IPS DF 6.9 (cell line): ENCODE measurements at regions not wholly inside any gene's neighbourhood (a gene's known extent, or its start where the extent isn't known, plus 50 kb on each side); places are given as distances from the start of the nearest gene placed in this dataset.

Experiments used
- DNase-seq: peaks from one replicate; pipeline ENCODE4 v3.0.0-alpha.2; 2013; ENCODE audit warnings: low read depth, low spot score
- H3K27ac ChIP-seq: one replicate; pipeline ENCODE4 v1.5.1; 2013; ENCODE audit warnings: low read length, control low read depth
- H3K27me3 ChIP-seq: 2 replicates; pipeline ENCODE4 v1.6.1; 2013; ENCODE audit warnings: mild to moderate bottlenecking, low read length; ENCODE audit not compliant: control insufficient read depth, insufficient read depth
- H3K36me3 ChIP-seq: 2 replicates; pipeline ENCODE4 v1.6.1; 2013; ENCODE audit warnings: low read length; ENCODE audit not compliant: control insufficient read depth, insufficient read depth
- H3K4me1 ChIP-seq: 2 replicates; pipeline ENCODE4 v1.6.1; 2013; ENCODE audit warnings: low read length; ENCODE audit not compliant: control insufficient read depth, insufficient read depth
- H3K4me3 ChIP-seq: 2 replicates; pipeline ENCODE4 v1.5.1; 2013; ENCODE audit warnings: mild to moderate bottlenecking, low read length
- H3K9me3 ChIP-seq: 2 replicates; pipeline ENCODE4 v1.6.1; 2013; ENCODE audit warnings: low read length, inconsistent platforms; ENCODE audit not compliant: control insufficient read depth, insufficient read depth
- WGBS: extraction: QIAGEN DNeasy Blood & Tissue Kit; methylation state at CpG from one replicate; pipeline ENCODE4 v1.1.7; 2013; ENCODE audit warnings: mixed read lengths, missing lambda C conversion rate; ENCODE audit not compliant: insufficient read length, insufficient coverage; 5-methylcytosine and 5-hydroxymethylcytosine counted together

DNA sequence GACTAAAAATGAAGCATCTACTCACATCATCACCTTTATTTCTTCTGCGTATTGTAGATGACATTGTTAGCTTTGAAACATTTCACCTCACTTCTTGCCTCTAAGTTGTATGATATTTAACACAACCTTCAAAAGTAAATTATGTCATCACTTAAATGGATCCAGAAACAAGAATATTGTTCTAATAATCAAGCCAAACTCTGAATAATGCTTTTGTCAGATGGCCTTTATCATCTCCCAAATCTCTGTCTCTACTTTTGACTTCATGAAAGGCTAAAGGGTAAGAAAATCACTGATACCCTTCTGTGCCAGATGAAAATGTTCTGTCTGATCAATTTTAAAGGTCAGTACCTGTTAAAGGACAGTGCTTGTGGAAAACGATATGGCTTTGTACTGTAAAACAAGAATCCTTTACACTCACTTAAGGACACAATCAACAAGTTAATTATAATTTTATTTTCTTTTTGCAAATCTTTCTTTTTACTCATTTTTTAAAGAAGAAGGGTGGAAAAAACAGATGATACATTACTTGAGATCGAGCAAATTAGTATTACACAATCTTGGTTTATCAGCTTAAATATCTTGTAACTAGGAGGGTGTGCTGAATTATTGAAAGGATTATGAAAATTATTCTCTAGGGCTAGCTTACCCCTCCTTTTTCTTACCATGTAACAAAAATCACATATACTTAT, 309.4 kb upstream of the IGFBP3 start:
- Histone ChIP-seq H3K4me1 (no peaks in the 10 kb centered on the region; the same call in 1 of the 2 replicates), H3K9me3 (no peaks in the 10 kb centered on the region), H3K36me3 (no peaks in the 10 kb centered on the region), H3K27ac (no peak overlapping the region), H3K27me3 (no peaks in the 10 kb centered on the region), H3K4me3 (no peak overlapping the region)
- no peak for DNase-seq
- WGBS = no CpG with 5 or more reads among the region's 3 CpGs

DNA sequence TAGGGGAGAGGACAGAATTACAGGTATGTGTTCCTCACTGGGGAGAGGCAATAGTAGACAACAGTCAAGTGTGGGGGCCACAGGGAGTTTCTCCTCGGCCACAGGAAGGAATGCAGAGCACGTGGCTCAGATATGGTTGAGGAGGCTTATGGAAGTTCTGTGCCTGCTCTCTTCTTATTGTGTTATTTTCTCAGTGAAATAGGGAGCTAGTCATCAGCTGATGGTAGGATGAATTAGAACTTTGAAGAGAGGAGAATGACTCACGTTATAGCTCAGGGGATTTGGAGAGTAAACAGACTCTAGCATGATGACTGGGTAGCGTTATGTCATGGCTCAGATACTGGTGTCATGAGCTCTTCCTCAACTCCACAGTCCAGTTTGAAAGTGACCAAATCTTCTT, 308.3 kb upstream of the IGFBP3 start:
- no peaks in the 10 kb centered on the region for H3K27me3 ChIP-seq
- no peak for DNase-seq
- H3K27ac ChIP-seq = no peak overlapping the region
- no peaks in the 10 kb centered on the region for H3K9me3 ChIP-seq
- H3K4me3 ChIP-seq = no peak overlapping the region
- WGBS = no CpG with 5 or more reads among the region's 4 CpGs
- no peaks in the 10 kb centered on the region for H3K36me3 ChIP-seq
- no peaks in the 10 kb centered on the region; the same call in 1 of the 2 replicates for H3K4me1 ChIP-seq

DNA sequence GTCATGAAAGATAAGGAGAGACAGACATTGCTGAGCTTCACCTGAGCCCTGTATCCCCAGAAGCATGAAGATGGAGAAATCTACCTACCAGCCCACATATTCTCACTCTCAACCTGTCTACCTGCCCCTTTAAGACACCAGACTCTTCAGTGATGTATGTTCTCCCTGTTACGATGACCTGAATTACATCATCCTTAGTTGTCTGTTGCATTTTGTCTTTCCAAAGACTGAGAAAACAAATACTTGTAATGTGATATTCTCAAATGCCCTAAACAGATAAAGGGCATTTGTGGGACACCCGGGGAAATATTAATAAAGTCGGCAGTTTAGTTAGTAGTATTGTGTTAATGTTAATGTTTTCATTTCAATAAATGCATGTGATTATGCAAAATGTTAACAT, 305.8 kb upstream of the IGFBP3 start:
- Histone ChIP-seq H3K4me3 (no peak overlapping the region), H3K27ac (no peak overlapping the region), H3K9me3 (no peaks in the 10 kb centered on the region), H3K27me3 (no peaks in the 10 kb centered on the region), H3K4me1 (no peaks in the 10 kb centered on the region; the same call in 1 of the 2 replicates), H3K36me3 (no peaks in the 10 kb centered on the region)
- DNase-seq = no peak
- 100% methylated on average over 1 of the region's 3 CpGs for WGBS

DNA sequence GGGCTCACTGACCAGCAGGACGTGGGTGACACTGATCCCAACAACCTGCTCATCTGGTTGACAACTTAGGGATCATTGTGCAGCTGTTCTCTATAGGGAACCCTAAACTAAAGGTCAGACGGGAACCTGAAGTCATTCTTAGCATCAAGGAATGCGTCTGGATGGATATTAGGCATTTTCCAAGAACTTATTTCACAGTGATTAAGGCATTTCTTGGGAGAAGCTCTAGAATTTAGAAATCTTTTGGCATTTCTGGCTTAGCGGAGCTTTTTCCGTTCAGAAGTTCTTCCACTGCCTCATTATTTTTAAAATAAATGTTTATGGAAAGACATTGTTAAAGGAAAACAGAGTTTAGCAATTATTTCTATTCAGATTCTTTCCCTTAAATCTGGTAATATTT, 303.3 kb upstream of the IGFBP3 start:
- Histone ChIP-seq H3K27me3 (no peaks in the 10 kb centered on the region), H3K4me1 (no peaks in the 10 kb centered on the region; the same call in 1 of the 2 replicates), H3K4me3 (no peak overlapping the region), H3K9me3 (no peaks in the 10 kb centered on the region), H3K36me3 (no peaks in the 10 kb centered on the region), H3K27ac (no peak overlapping the region)
- DNase-seq = no peak
- no CpG with 5 or more reads among the region's 5 CpGs for WGBS

DNA sequence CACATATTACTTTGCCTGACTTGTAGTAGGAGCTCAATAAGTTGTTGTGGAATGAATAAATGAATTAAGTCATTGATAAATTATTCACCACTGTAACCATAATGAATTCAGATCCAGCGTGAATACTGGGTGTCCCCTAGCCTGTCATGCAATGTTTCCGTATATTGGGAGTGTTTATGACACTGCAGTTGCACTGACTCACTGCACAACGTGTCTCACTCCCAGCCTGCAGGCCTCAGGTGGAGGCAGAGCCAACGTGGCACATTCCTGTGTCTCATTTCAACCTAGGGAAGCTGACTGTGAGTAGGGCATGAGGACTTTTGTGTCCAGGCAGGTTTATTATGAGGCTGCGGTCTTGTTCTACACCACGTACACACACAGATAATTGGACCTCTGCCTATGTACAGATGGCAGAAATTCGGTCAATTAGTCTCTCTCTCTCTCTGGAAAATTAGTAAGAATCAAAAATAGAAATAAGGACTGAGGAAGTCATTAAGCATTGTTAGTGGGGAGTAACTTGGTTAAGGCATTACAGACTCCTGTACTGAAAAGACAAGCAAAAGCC, 299.1 kb upstream of the IGFBP3 start:
- no peaks in the 10 kb centered on the region for H3K9me3 ChIP-seq
- no peak overlapping the region for H3K27ac ChIP-seq
- H3K27me3 ChIP-seq = no peaks in the 10 kb centered on the region
- H3K36me3 ChIP-seq = no peaks in the 10 kb centered on the region
- no peaks in the 10 kb centered on the region for H3K4me1 ChIP-seq
- no CpG with 5 or more reads among the region's 7 CpGs for WGBS
- no peak for DNase-seq
- H3K4me3 ChIP-seq = no peak overlapping the region

DNA sequence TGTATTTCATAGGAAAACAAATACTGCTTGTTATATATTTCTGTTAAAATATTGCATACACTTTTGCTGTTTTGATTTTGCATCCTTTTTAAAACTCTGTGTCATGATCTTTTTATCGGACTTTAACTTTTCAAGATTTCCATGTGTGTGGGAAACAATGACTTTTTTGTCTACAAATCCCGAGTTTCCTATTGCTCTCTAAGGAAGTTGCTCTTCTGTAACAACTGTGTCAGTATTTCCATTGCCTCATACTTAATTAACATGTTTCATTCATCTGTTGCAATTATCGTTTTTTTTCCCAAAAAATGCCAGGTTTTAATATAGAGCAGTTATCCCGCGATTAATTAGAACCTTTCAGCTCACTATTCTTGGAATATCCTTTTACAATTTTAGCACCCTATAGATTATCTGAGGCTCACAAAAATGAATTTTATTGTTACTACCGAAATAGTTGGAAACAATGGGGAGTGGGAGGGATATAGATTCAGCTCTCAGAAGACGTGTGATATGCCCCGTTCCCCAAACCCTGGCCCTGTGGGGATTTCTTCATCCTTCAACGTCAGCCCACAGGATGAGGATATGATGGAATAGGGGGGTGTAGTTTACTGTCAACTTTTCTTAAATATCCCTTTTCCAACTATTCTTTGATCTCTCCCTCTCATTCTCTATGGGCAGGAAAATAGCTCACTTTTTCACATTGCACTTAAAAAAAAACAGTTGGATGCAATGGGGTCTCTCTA, 297.6 kb upstream of the IGFBP3 start:
- no peak for DNase-seq
- Histone ChIP-seq H3K4me3 (no peak overlapping the region), H3K4me1 (no peaks in the 10 kb centered on the region), H3K36me3 (no peaks in the 10 kb centered on the region), H3K27ac (no peak overlapping the region), H3K9me3 (no peaks in the 10 kb centered on the region), H3K27me3 (no peaks in the 10 kb centered on the region)
- WGBS = no CpG with 5 or more reads among the region's 9 CpGs

DNA sequence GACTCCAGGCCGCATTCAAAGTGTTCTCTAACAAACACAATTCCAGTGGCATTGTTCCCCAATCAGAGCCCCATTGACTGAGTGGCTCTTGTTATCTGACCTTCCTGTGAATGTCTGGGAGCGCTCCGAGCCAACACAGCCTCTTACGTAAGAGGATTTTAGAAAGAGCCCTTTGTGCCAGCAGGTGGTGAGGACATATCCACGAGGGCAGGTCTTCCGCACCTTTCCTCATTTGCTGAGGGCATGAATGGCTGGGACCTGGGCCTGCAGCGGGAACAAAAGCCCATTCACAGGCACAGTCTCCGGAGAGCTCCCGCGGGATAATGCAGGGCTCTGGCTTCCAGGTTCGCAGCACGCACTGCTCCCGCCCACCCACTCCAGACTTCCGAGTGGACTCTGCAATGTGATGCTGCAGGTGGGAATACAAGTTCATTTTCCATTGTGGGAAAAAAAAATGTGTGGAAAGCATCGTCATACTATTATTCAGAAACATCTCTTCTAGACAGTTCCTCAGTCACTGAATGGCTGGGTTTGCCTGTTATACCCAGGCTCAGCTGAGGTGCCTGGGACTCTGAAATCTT, 295.0 kb upstream of the IGFBP3 start:
- DNase-seq = no peak
- Histone ChIP-seq H3K27me3 (no peaks in the 10 kb centered on the region), H3K4me3 (no peak overlapping the region), H3K4me1 (no peaks in the 10 kb centered on the region), H3K27ac (no peak overlapping the region), H3K9me3 (no peaks in the 10 kb centered on the region), H3K36me3 (no peaks in the 10 kb centered on the region)
- WGBS = no CpG with 5 or more reads among the region's 15 CpGs

DNA sequence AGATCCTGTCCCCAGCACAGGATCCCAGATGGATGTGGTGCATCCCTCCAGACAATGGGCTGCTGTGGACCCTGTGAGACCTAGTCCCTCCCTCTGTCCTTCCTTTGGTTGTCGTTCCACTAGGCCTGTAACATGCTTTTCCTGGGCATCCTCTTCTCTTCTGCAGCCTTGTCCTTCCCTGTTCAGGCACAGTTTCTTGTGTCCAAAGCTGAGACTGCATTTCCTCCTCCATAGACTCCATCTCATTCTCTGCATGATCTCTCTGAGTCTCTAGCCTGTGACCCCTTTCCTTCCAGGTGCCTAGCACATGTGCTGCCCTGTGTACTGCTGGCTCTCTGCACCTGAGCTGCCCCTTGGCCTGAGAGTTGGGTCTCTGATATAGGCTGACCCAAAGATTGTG, 293.5 kb upstream of the IGFBP3 start:
- WGBS = no CpG with 5 or more reads among the region's 1 CpG

DNA sequence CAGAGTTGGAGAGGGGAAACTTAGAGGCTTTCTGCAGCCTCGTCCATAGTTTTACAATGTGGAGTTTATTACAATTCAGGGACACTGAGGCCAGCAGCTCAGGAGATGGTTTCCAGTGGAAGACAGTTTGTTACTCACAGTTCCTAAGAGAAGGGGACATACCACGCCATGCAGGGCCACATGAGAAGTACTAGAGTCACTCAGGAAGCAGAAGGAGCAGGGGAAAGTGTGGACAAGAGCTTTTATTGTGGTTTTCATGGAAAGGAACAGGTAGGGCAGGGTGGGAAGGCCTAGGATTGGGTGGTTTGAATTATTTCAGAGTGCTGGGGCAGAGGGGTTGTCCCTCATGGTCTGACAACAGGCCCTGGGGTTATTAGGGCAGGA, 292.1 kb upstream of the IGFBP3 start:
- H3K4me3 ChIP-seq = no peak overlapping the region
- no peaks in the 10 kb centered on the region for H3K27me3 ChIP-seq
- H3K27ac ChIP-seq = no peak overlapping the region
- H3K36me3 ChIP-seq = no peaks in the 10 kb centered on the region
- DNase-seq = no peak
- H3K4me1 ChIP-seq = no peaks in the 10 kb centered on the region
- no CpG with 5 or more reads among the region's 2 CpGs for WGBS
- H3K9me3 ChIP-seq = no peaks in the 10 kb centered on the region

More for the DNA sequence above, 293.5 kb upstream of the IGFBP3 start:
- no peak overlapping the region for H3K27ac ChIP-seq
- H3K9me3 ChIP-seq = no peaks in the 10 kb centered on the region
- H3K27me3 ChIP-seq = no peaks in the 10 kb centered on the region
- DNase-seq = no peak
- no peaks in the 10 kb centered on the region for H3K4me1 ChIP-seq
- H3K4me3 ChIP-seq = no peak overlapping the region
- H3K36me3 ChIP-seq = no peaks in the 10 kb centered on the region

DNA sequence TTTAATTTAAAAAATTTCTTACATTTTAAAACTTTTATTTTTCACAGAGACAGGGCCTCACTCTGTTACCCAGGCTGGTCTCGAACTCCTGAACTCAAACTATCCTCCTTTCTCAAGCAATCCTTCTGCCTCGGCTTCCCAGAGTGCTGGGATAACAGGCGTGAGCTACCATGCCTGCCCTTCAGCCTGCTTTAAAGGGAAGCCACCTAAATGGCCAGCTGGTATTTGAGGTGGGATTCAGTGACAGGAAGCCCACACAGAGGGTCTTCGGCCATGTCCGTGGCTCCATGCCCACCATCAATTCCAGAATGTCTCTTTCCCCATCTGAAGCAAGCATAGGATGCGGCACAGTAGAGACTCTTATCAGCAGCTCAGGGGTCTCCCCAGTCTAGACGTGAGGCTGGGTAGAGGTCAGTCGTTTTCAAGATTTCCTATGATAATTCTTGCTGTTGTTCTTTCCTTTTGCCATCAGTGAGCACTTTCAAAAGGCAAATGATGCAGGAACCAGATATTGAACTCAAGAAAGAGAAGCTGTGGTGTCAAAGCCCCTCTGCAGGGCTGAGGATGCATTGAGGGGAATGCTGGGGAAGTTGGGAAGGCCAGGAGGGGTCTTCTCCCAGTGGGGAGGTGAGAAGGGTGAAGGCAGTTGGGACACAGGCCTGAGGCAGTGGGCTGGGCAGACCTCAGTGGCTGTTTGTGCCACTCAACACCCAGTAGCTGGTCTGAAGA, 291.5 kb upstream of the IGFBP3 start:
- Histone ChIP-seq H3K27me3 (no peaks in the 10 kb centered on the region), H3K36me3 (no peaks in the 10 kb centered on the region), H3K4me1 (no peaks in the 10 kb centered on the region), H3K27ac (no peak overlapping the region), H3K4me3 (no peak overlapping the region), H3K9me3 (no peaks in the 10 kb centered on the region)
- WGBS = no CpG with 5 or more reads among the region's 8 CpGs
- no peak for DNase-seq
